Loucy (cell line): ENCODE measurements at regions not wholly inside any gene's neighbourhood (a gene's known extent, or its start where the extent isn't known, plus 50 kb on each side); places are given as distances from the start of the nearest gene placed in this dataset.
"Not testable (repeated sequence)": the region's sequence is repeated elsewhere in the genome, so short reads cannot be mapped to it uniquely, and the experiment has no call there.

Experiments used
- H2AFZ ChIP-seq: fragments of 200-600 bp; sonication (generic); 2 replicates; pipeline ENCODE4 v1.6.0; 2016; ENCODE audit warnings: antibody characterized with exemption, mild to moderate bottlenecking, low read length, moderate library complexity
- H3F3A ChIP-seq: fragments of 200-600 bp; 2 replicates; pipeline ENCODE4 v1.6.0; 2016; ENCODE audit warnings: antibody characterized with exemption, low read depth, mild to moderate bottlenecking
- H3K27me3 ChIP-seq: fragments of 200-600 bp; sonication (generic); 2 replicates; pipeline ENCODE4 v1.6.1; 2014; ENCODE audit warnings: low read length, mild to moderate bottlenecking; ENCODE audit not compliant: insufficient read depth, poor library complexity, severe bottlenecking
- H3K36me3 ChIP-seq: fragments of 200-600 bp; sonication (generic); 2 replicates; pipeline ENCODE4 v1.6.1; 2016; ENCODE audit warnings: low read length; ENCODE audit not compliant: insufficient read depth
- H3K4me1 ChIP-seq: fragments of 200-600 bp; sonication (generic); 2 replicates; pipeline ENCODE4 v1.5.1; 2014; ENCODE audit warnings: low read length, mild to moderate bottlenecking; ENCODE audit not compliant: insufficient read depth, poor library complexity, severe bottlenecking
- H3K4me2 ChIP-seq: fragments of 200-600 bp; sonication (generic); 2 replicates; pipeline ENCODE4 v1.6.0; 2014; ENCODE audit warnings: antibody characterized with exemption, low read length, low read depth, mild to moderate bottlenecking; ENCODE audit not compliant: poor library complexity, severe bottlenecking
- H3K4me3 ChIP-seq: fragments of 200-600 bp; sonication (generic); 2 replicates; pipeline ENCODE4 v1.5.1; 2014; ENCODE audit warnings: low read length, mild to moderate bottlenecking, mixed read lengths; ENCODE audit not compliant: poor library complexity, severe bottlenecking
- H3K79me2 ChIP-seq: fragments of 200-600 bp; sonication (generic); 2 replicates; pipeline ENCODE4 v1.6.1; 2014; ENCODE audit warnings: low read length; ENCODE audit not compliant: insufficient read depth
- H3K9ac ChIP-seq: fragments of 200-600 bp; sonication (generic); 2 replicates; pipeline ENCODE4 v1.6.0; 2014; ENCODE audit warnings: mild to moderate bottlenecking, low read depth, low read length, moderate library complexity; ENCODE audit not compliant: poor library complexity, severe bottlenecking
- H3K9me2 ChIP-seq: fragments of 200-600 bp; sonication (generic); replicated peaks from 2 replicates; pipeline ENCODE4 v1.6.1; 2016; ENCODE audit warnings: low read depth, low read length, mixed read lengths
- H3K9me3 ChIP-seq: fragments of 200-600 bp; sonication (generic); 2 replicates; pipeline ENCODE4 v1.6.1; 2014; ENCODE audit warnings: mild to moderate bottlenecking, antibody characterized with exemption, low read length, low read depth; ENCODE audit not compliant: insufficient read depth
- H4K20me1 ChIP-seq: fragments of 200-600 bp; sonication (generic); 2 replicates; pipeline ENCODE4 v1.6.0; 2014; ENCODE audit warnings: antibody characterized with exemption, low read length, mild to moderate bottlenecking; ENCODE audit not compliant: insufficient read depth, poor library complexity, severe bottlenecking

DNA sequence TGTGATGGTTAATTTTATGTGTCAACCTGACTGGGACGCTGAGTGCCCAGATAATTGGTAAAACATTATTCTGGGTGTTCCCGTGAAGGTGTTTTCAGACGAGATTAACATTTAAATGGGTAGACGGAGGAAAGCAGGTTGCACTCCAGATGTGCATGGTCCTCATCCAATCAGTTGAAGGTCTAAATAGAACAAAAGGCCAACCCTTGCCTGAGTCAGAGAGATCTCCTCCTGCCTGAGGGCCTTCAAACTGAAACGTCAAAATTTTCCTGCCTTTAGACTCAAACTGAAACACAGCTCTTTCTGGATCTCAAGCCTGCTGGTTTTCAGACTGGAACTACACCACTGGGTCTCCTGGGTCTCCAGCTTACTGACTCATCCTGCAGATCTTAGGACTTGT, 73.5 kb downstream of the NPIPA8 start:
- H3K79me2 ChIP-seq, H3K4me3 ChIP-seq, H3K4me1 ChIP-seq, H2AFZ ChIP-seq, H3K27me3 ChIP-seq, H4K20me1 ChIP-seq, H3K36me3 ChIP-seq, H3K4me2 ChIP-seq, H3F3A ChIP-seq, H3K9me2 ChIP-seq, H3K9me3 ChIP-seq, H3K9ac ChIP-seq: not testable (repeated sequence)

DNA sequence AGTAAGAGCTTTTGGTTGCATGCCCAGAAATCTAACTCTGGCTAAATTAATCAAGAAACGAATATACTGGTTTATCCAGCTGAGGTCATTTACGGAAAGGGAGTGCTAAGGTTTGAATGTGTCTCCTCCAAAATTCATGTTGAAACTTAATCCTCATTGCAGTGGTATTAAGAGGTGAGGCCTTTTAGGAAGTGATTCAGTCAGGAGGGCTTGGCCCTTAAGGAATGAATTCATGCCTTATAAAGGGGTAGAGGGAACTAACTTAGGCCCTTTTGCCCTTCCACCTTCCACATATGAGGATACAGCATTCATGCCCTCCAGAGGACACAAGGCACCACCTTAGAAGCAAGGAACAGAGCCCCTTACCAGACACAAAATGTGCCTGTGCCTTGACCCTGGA, 74.7 kb downstream of the NPIPA8 start:
- H3K9ac ChIP-seq, H3K79me2 ChIP-seq, H3F3A ChIP-seq, H3K9me2 ChIP-seq, H3K27me3 ChIP-seq, H2AFZ ChIP-seq, H3K4me1 ChIP-seq, H4K20me1 ChIP-seq, H3K4me2 ChIP-seq, H3K36me3 ChIP-seq, H3K9me3 ChIP-seq, H3K4me3 ChIP-seq: not testable (repeated sequence)

DNA sequence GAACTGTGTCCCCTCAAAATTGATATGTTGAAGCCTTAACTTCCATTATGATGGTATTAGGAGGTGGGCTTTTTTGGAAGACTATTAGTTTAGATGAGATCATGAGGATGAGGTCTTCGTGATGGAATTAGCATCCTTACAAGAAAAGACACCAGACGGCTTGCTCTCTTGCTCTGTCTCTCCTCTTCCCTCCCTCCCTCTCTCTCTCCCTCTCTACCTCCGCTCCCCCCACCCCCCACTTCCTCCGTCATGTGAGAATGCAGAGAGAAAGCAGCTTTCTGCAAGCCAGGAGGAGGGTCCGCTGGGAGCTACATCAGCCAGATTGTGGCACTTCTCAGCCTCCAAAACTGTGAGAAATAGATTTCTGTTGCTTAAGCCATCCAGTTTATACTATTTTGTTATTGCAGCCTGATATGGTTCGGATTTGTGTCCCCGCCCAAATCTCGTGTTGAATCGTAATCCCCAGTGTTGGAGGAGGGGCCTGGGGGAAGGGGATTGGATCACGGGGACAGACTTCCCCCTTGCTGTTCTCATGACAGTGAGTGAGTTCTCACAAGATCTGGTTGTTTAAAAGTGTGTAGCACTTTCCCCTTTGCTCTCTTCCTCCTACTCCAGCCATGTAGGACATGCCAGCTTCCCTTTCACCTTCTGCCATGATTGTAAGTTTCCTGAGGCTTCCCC, 76.9 kb downstream of the NPIPA8 start:
- H3K36me3 ChIP-seq, H3F3A ChIP-seq, H3K4me2 ChIP-seq, H3K27me3 ChIP-seq, H3K4me3 ChIP-seq, H3K9me3 ChIP-seq, H3K9me2 ChIP-seq, H3K79me2 ChIP-seq, H4K20me1 ChIP-seq, H3K4me1 ChIP-seq, H3K9ac ChIP-seq, H2AFZ ChIP-seq: not testable (repeated sequence)

DNA sequence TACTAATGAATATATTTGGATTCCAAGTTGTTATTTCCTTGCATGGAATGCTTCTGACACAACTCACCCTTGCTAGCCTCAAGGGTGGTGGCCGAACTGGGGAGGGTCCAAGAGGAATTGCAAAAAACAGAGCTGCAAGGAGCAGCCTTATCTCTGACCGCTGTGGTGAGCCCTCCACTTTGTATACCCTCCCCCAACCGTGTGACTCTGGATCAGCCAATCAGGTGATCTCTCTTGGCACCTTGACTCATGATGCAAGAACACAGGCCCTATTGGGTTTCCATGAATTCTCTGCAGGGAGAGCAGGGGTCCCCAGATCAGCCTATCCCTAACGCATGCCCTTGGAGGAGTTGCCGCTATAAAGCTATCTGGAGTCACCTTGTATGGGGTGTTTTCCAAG, 83.6 kb downstream of the NPIPA8 start:
- H4K20me1 ChIP-seq, H2AFZ ChIP-seq, H3K79me2 ChIP-seq, H3F3A ChIP-seq, H3K9ac ChIP-seq, H3K4me1 ChIP-seq, H3K4me3 ChIP-seq, H3K9me2 ChIP-seq, H3K36me3 ChIP-seq, H3K27me3 ChIP-seq, H3K4me2 ChIP-seq, H3K9me3 ChIP-seq: not testable (repeated sequence)

DNA sequence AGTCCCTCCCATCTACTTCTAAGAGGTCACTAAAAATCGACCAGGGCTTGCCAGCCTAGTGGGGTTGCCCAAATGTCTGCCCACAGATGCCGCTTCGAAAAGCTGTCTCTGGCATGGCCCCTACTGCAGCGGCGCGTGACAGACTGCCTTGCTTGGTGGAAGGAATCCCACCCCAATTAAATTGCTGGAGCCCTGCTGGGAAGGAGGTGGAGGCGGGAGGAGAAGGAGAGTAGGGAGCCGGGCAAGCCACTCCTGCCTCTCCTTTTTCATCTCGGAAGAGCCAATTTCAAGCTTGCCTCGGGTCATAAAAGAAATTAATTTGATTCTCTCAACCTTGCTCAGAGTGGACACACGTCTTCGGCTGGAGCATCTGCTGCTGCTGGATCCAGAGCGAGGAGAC, 106.0 kb downstream of the NPIPA8 start:
- not testable (repeated sequence) for H3F3A ChIP-seq, H3K4me3 ChIP-seq, H3K9me2 ChIP-seq, H3K27me3 ChIP-seq, H3K4me1 ChIP-seq, H3K79me2 ChIP-seq, H3K9ac ChIP-seq, H4K20me1 ChIP-seq, H3K36me3 ChIP-seq, H2AFZ ChIP-seq, H3K4me2 ChIP-seq, H3K9me3 ChIP-seq

DNA sequence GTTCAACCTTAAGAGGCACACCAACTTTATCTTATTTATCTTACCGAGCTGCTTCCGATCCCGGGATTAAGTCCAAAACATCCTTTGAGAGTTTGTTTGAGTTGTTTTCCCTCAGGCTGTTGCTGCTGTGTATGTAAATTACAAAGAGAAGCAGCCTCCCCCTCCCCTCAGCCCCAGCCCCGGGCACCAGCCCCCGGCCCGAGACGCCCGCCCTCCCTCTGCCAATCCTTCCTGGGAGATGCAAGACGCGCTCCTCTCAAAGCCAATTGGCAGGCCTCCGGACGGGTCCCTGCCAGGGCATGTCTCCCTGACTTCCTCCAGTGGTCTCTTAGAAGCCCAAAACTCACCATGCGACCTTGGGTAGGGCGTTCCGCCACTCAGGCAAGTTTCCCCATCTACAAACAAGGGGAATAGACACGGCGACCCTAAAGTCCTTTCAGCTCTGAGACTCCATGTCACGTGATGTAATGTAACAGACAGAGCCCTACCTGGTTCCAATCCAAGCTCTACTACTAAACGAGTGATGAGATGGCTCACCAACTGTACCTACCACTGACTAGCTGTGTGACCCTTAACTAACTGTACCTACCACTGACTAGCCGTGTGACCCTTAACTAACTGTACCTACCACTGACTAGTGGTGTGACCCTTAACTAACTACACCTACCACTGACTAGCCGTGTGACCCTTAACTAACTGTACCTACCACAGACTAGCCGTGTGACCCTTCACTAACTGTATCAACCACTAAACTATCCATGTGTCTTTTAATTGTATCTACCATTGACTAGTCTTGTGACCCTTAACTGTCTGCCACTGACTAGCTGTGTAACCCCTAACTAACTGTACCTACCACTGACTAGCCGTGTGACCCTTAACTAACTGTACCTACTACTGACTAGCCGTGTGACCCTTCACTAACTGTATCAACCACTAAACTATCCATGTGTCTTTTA, 114.2 kb downstream of the NPIPA8 start:
- not testable (repeated sequence) for H3K4me3 ChIP-seq, H3K36me3 ChIP-seq

DNA sequence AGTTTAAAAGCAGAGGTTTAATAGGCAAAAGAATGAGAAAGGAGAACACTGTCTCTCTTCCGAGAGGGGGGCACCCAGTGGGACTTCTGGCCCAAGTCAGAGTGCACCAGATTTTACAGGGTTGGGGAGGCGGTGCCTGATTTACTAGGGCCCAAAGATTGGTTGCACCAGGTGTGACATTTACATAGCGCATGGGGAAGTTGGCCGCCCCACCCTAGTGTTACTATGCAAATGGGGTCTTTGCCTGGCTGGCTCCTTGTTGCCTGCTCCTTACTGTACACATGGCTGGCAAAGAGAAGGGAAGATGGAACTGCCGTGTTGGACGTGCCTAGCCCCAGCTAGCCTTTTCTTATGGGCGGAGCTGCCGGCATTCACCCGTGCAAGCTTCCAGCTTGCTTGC, 118.8 kb downstream of the NPIPA8 start:
- not testable (repeated sequence) for H3K9ac ChIP-seq, H3K4me3 ChIP-seq, H4K20me1 ChIP-seq, H3K9me2 ChIP-seq, H3K36me3 ChIP-seq, H3K4me1 ChIP-seq, H3F3A ChIP-seq, H2AFZ ChIP-seq, H3K27me3 ChIP-seq, H3K4me2 ChIP-seq, H3K79me2 ChIP-seq, H3K9me3 ChIP-seq

More for the DNA sequence above, 114.2 kb downstream of the NPIPA8 start:
- H3K4me1 ChIP-seq, H4K20me1 ChIP-seq, H3K9ac ChIP-seq, H3K9me2 ChIP-seq, H3K79me2 ChIP-seq, H3K9me3 ChIP-seq, H2AFZ ChIP-seq, H3K4me2 ChIP-seq, H3F3A ChIP-seq, H3K27me3 ChIP-seq: not testable (repeated sequence)
